GM19324 (cell line): ENCODE measurements at regions not wholly inside any gene's neighbourhood (a gene's known extent, or its start where the extent isn't known, plus 50 kb on each side); places are given as distances from the start of the nearest gene placed in this dataset.

ENCODE experiments used
- ATAC-seq: cut with Tn5 transposase; IDR thresholded peaks from one replicate; pipeline ENCODE4 v1.9.1; 2021; ENCODE audit warnings: mild to moderate bottlenecking, moderate library complexity; ENCODE audit not compliant: unreplicated experiment, low FRiP score

GRCh38 chr1:181366910-181367309 is 116.4 kb upstream of the CACNA1E start:
- no peak for ATAC-seq

GRCh38 chr1:181369416-181369815 is 113.9 kb upstream of the CACNA1E start:
- no peak for ATAC-seq

GRCh38 chr1:181383695-181384094 is 99.6 kb upstream of the CACNA1E start:
- no peak for ATAC-seq

GRCh38 chr1:181386340-181386739 is 97.0 kb upstream of the CACNA1E start:
- ATAC-seq = no peak

- no peak for ATAC-seq
These were observed 96.4 kb upstream of the CACNA1E start for GRCh38 chr1:181386951-181387350.

- no peak for ATAC-seq
These were observed 95.6 kb upstream of the CACNA1E start for GRCh38 chr1:181387702-181388101.

DNA sequence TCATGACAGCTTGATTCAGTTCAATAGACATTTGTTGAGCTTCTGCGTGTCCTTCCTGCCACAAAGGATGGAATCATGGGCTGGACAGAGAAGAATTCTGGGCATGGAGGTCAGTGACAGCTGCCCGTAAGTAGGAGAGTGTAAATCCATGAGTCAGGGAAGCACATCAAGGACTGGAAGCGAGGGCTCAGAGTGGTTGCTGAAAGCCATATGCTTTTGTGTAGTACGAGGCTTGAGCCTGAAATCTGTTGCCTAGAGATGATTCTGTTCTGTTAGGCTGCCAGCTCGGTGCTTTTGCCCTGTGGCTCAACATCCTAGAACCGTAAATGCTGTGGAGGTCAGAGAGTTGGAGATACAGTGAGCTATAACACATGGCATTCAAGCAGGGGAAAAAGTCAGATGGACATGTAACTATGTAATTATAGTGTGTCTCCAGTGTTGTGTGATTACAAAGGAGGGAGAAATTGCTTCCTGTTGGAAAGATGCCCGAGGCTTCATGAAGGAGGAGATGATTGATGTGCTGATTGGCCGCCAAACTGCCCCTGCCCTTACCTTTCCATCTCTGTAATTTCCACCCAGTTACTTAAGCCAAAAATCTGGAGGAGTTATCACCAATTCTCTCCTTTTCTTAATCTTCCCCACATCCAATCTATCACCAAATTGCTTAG is 92.8 kb upstream of the CACNA1E start:
- no peak for ATAC-seq

DNA sequence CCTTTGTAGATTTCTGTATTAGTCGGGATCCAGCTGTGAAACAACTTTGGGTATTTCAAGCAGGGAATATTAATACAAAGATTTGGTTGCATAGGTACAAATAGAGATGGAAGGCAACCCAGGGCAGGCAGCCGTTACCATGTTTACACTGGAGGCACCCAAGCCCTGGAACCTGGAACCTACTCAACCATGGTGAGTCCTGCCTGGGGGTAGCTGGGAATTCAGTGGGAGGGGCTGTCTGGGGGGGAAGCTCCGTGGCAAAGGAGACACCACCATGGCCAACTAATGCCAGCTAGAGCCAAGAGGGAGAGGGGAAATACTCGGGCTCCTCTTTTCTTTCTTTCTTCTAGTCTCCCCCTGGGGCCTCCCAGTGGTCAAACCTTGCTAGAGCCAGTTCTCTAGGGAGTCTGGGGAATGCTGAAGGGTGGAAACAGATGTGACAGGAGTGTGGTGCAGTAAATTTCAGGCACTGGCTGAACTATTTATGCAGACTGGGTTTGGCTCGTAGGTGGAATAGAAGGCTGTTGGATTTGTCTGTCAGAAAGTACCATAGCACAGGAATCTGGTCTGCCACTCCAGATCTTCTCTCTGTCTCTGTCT is 91.9 kb upstream of the CACNA1E start:
- no peak for ATAC-seq

DNA sequence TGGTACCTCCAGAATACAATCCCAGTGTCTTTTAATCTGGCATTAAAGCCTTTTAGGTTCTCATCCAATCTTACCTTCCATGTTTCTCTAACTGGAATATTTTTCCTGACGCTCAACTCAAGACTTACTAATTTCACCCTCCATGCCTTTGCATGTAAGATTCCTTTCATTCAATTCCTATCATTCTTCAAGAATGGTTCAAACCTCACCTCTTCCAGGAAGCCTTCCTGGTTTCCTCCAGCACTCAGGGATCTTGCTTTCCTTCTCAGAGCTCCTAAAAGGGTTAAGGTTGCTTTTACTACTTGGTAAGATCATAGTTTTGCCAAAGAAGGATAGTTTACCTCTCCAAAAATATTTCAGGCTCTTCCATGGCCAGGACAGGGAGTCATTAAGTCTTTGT is 91.2 kb upstream of the CACNA1E start:
- ATAC-seq = no peak

DNA sequence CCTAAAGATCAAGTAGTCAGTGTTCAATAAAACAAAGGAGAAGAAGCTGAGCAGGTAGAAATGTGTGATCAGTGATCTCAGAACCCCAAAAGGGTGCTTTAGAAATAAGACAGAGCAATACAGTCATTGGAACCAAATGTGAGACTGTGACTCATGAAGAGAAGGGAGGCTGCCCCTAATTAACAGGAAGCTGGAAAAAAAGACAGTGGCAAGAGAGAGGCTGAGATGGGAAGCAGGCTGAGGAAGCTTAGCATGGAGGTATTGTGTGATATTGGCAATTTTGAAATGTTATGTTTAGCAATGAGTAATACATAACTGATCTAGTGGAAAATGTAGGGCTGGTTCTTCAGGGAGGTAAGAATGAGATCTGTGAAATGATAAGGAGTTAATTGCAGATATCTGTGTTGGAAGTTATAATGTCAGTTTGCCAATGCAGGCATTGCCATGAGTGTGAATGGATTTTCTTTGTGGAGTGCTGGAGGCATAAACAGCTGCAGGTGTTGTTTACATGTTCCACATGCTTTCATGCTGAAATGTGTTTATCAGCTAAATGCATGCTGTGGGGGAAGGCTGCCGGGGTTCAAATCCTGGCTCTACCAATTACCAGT is 90.6 kb upstream of the CACNA1E start:
- no peak for ATAC-seq

- no peak for ATAC-seq
These were observed 88.6 kb upstream of the CACNA1E start for GRCh38 chr1:181394766-181395165.

GRCh38 chr1:181396171-181396670 is 87.1 kb upstream of the CACNA1E start:
- ATAC-seq = no peak

DNA sequence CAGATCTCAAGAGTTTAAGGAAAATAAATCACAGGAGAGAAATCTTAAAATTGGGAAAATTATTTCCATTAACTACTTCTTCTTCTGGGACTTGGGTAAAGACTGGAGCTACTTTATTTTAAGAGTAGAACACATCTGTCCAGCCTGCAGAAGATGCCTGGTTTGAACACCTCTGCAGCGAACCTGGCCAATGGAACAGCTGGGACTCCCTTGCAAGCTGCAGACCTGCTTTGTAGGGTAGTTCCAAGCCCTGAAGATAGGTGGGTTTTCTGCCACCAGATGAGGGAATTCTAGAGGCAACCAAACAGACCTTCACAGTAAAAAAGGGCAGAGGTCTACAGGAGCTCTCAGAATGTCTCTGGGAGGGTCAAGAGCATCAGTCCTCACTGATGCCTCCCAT is 86.5 kb upstream of the CACNA1E start:
- no peak for ATAC-seq

DNA sequence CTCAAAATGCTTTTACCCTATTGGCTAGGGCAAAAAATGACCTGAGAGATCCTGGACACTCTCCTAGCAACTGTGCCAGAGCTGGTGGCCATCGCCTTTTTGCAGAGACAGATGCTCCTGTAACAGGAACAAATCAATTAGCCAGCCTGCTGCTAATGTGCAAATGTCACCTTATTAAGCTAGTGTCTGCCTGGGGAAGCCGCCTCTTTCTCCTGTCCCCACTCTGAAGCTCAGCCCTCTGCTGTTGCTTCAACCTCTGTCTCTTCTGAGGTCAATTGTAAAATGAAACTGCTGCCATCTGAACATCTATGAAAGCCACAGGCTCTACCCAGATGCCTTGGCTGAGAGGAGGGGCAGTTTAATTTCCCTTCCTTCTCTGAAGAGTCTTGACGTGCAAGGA is 85.5 kb upstream of the CACNA1E start:
- peak; percentile 76 for ATAC-seq

- peak; percentile 65 for ATAC-seq
These were observed 84.8 kb upstream of the CACNA1E start for GRCh38 chr1:181398544-181398943.

DNA sequence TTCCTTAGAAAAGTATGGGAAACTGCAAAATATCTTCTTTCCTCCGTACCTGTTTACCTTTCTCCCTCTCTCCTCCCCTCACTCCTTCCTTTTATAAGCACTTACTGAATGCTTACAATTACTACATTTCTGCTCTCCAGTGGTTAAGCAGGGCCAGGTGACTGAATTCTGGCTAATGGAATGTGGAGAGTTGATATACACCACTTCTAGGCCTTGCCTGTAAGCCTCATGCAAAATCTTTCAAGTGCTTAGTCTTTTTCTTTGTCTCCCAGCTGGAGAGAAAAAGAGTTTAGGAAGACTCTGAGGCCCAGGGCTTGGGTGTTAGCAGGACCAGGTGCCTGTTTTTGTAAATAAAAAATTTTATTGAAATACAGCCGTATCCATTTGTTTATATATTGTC is 77.7 kb upstream of the CACNA1E start:
- no peak for ATAC-seq

- ATAC-seq = no peak
These were observed 76.3 kb upstream of the CACNA1E start for GRCh38 chr1:181406989-181407388.

DNA sequence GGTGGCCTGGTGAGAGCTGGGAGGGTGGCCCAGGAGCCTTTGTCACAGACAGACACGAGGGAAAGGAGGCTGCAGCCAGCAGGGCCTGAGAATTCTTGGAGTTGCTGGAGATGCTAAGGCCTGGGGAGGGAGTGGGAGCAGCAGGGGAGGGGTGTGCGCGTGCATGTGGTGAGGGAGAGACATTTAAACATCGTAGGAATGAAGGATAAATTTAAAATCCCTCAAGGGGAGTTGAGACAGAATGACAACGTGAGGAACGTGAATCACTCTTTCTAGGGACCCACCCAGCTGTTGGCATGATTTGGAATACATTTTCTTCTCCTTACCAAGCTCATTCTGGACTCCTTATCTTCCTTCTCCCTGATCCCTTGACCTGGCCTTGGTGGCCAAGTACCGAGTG is 73.3 kb upstream of the CACNA1E start:
- no peak for ATAC-seq

GRCh38 chr1:181412746-181413145 is 70.6 kb upstream of the CACNA1E start:
- ATAC-seq = no peak

- ATAC-seq = no peak
These were observed 70.0 kb upstream of the CACNA1E start for GRCh38 chr1:181413195-181413815.

DNA sequence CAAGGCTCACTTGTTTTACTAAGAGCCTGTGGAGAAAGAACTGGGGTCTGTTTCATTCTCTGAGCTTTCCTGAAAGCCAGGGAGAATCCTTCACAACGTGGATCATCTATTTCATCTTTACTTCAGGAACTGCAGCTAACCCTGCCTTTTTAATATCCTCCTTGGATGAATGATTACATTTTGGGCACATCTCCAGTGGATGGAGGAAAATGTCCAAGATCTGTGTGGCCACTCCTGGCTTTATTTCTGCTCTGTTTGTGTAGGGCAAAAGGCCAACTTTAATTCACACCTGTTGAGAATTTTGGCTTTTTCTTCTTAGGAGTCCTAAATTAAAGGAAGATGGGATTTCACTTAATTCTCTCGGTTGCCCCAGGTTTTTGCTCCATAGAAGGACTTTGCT is 69.5 kb upstream of the CACNA1E start:
- no peak for ATAC-seq
